WTC11 (cell line): ENCODE measurements at regions not wholly inside any gene's neighbourhood (a gene's known extent, or its start where the extent isn't known, plus 50 kb on each side); places are given as distances from the start of the nearest gene placed in this dataset.

Source experiments
- ATAC-seq: fragments of 200-7000 bp; cut with Tn5 transposase; 2 replicates; pipeline ENCODE4 v1.10.0; 2021; ENCODE audit warnings: mild to moderate bottlenecking, moderate library complexity
- CTCF ChIA-PET: fragments of 300-600 bp; sonication (Branson Sonifier 250); formaldehyde crosslinking; loops from one replicate; lab custom pipeline; 2021; ENCODE audit warnings: antibody characterized with exemption; lab: Charles Lee
- POLR2A ChIA-PET: fragments of 350-600 bp; sonication (Branson Sonifier 250); formaldehyde crosslinking; loops from one replicate; lab custom pipeline; 2021; ENCODE audit warnings: antibody characterized with exemption; lab: Charles Lee
- DNase-seq: peaks from one replicate; pipeline ENCODE4 v3.0.0; 2021; ENCODE audit warnings: low spot score
- H3K27ac Mint-ChIP-seq: 2 replicates; pipeline ENCODE4 v1.8.0; 2021; ENCODE audit warnings: mixed read lengths
- H3K27me3 Mint-ChIP-seq: 2 replicates; pipeline ENCODE4 v1.8.0; 2021; ENCODE audit warnings: low read depth, mild to moderate bottlenecking, moderate library complexity, mixed read lengths
- H3K36me3 Mint-ChIP-seq: 2 replicates; pipeline ENCODE4 v1.8.0; 2021; ENCODE audit warnings: mixed read lengths
- H3K4me1 Mint-ChIP-seq: 2 replicates; pipeline ENCODE4 v1.8.0; 2022; ENCODE audit warnings: mixed read lengths
- H3K4me3 Mint-ChIP-seq: 2 replicates; pipeline ENCODE4 v1.8.0; 2021; ENCODE audit warnings: mild to moderate bottlenecking, moderate library complexity, mixed read lengths
- H3K9me3 Mint-ChIP-seq: 2 replicates; pipeline ENCODE4 v1.8.0; 2021; ENCODE audit warnings: mixed read lengths
- AR ChIP-seq: fragments of 250-450 bp; sonication (Bioruptor Pico); IDR thresholded peaks from 2 replicates; pipeline ENCODE4 v1.9.0; 2021; ENCODE audit warnings: mild to moderate bottlenecking
- ATF3 ChIP-seq: sonication (generic); formaldehyde crosslinking; conservative IDR thresholded peaks from 2 replicates; pipeline ENCODE4 v1.8.1; 2022; ENCODE audit warnings: mild to moderate bottlenecking, missing genetic modification reagents
- ELF4 ChIP-seq: sonication (generic); formaldehyde crosslinking; IDR thresholded peaks from 2 replicates; pipeline ENCODE4 v1.8.1; 2022; ENCODE audit warnings: low read depth, mild to moderate bottlenecking, moderate library complexity, missing genetic modification reagents
- FOXK1 ChIP-seq: sonication (generic); formaldehyde crosslinking; IDR thresholded peaks from 2 replicates; pipeline ENCODE4 v1.8.0; 2022; ENCODE audit warnings: mild to moderate bottlenecking, moderate library complexity, missing genetic modification reagents
- FOXP4 ChIP-seq: sonication (generic); formaldehyde crosslinking; IDR thresholded peaks from 2 replicates; pipeline ENCODE4 v1.8.0; 2022; ENCODE audit warnings: mild to moderate bottlenecking, missing genetic modification reagents
- GRHL2 ChIP-seq: fragments of 250-450 bp; sonication (Bioruptor Pico); IDR thresholded peaks from 2 replicates; pipeline ENCODE4 v1.8.0; 2022; ENCODE audit warnings: mild to moderate bottlenecking, moderate library complexity; ENCODE audit not compliant: insufficient replicate concordance, severe bottlenecking
- HMGA2 ChIP-seq: fragments of 250-450 bp; sonication (Bioruptor Pico); IDR thresholded peaks from 2 replicates; pipeline ENCODE4 v1.4.0; 2021; ENCODE audit warnings: mild to moderate bottlenecking, moderate library complexity
- IRF1 ChIP-seq: sonication (generic); formaldehyde crosslinking; IDR thresholded peaks from 2 replicates; pipeline ENCODE4 v1.8.0; 2023; ENCODE audit warnings: missing genetic modification reagents
- IRF2 ChIP-seq: sonication (generic); formaldehyde crosslinking; IDR thresholded peaks from 2 replicates; pipeline ENCODE4 v1.8.0; 2022; ENCODE audit warnings: low read depth, missing genetic modification reagents, borderline replicate concordance
- MYBL2 ChIP-seq: sonication (generic); formaldehyde crosslinking; IDR thresholded peaks from 2 replicates; pipeline ENCODE4 v1.8.1; 2023; ENCODE audit warnings: mild to moderate bottlenecking, moderate library complexity, missing genetic modification reagents
- NFATC4 ChIP-seq: fragments of 250-450 bp; sonication (Bioruptor Pico); IDR thresholded peaks from 2 replicates; pipeline ENCODE4 v1.9.0; 2021; ENCODE audit warnings: mild to moderate bottlenecking
- NR2C2 ChIP-seq: sonication (generic); formaldehyde crosslinking; IDR thresholded peaks from 2 replicates; pipeline ENCODE4 v1.8.0; 2022; ENCODE audit warnings: mild to moderate bottlenecking, missing genetic modification reagents
- NR3C1 ChIP-seq: sonication (generic); formaldehyde crosslinking; conservative IDR thresholded peaks from 2 replicates; pipeline ENCODE4 v1.8.1; 2023; ENCODE audit warnings: low read depth, mild to moderate bottlenecking, missing genetic modification reagents
- SMAD4 ChIP-seq: sonication (generic); formaldehyde crosslinking; IDR thresholded peaks from 2 replicates; pipeline ENCODE4 v1.8.0; 2022; ENCODE audit warnings: mild to moderate bottlenecking, missing genetic modification reagents
- SOX15 ChIP-seq: fragments of 250-450 bp; sonication (Bioruptor Pico); IDR thresholded peaks from 2 replicates; pipeline ENCODE4 v1.9.0; 2021; ENCODE audit warnings: mild to moderate bottlenecking
- SP1 ChIP-seq: sonication (generic); formaldehyde crosslinking; conservative IDR thresholded peaks from 2 replicates; pipeline ENCODE4 v1.8.1; 2022; ENCODE audit warnings: missing genetic modification reagents
- TCF7 ChIP-seq: sonication (generic); formaldehyde crosslinking; IDR thresholded peaks from 2 replicates; pipeline ENCODE4 v1.8.0; 2022; ENCODE audit warnings: mild to moderate bottlenecking, low read depth, missing genetic modification reagents, moderate library complexity
- TEAD4 ChIP-seq: sonication (generic); formaldehyde crosslinking; IDR thresholded peaks from 2 replicates; pipeline ENCODE4 v1.8.0; 2022; ENCODE audit warnings: mild to moderate bottlenecking, missing genetic modification reagents
- USF2 ChIP-seq: sonication (generic); formaldehyde crosslinking; IDR thresholded peaks from 2 replicates; pipeline ENCODE4 v1.8.1; 2023; ENCODE audit warnings: mild to moderate bottlenecking, missing genetic modification reagents, moderate library complexity
- ZBTB21 ChIP-seq: sonication (generic); formaldehyde crosslinking; IDR thresholded peaks from 2 replicates; pipeline ENCODE4 v1.8.1; 2023; ENCODE audit warnings: mild to moderate bottlenecking, missing genetic modification reagents, borderline replicate concordance
- ZNF121 ChIP-seq: sonication (generic); formaldehyde crosslinking; IDR thresholded peaks from 2 replicates; pipeline ENCODE4 v1.8.0; 2023; ENCODE audit warnings: missing genetic modification reagents
- ZNF138 ChIP-seq: sonication (generic); formaldehyde crosslinking; conservative IDR thresholded peaks from 2 replicates; pipeline ENCODE4 v1.8.1; 2022; ENCODE audit warnings: mild to moderate bottlenecking, moderate library complexity, missing genetic modification reagents
- ZNF232 ChIP-seq: sonication (generic); formaldehyde crosslinking; IDR thresholded peaks from 2 replicates; pipeline ENCODE4 v1.8.0; 2022; ENCODE audit warnings: mild to moderate bottlenecking, missing genetic modification reagents
- ZNF317 ChIP-seq: sonication (generic); formaldehyde crosslinking; IDR thresholded peaks from 2 replicates; pipeline ENCODE4 v1.8.1; 2023; ENCODE audit warnings: low read depth, mild to moderate bottlenecking, moderate library complexity, missing genetic modification reagents, borderline replicate concordance
- ZNF423 ChIP-seq: fragments of 250-450 bp; sonication (Bioruptor Pico); IDR thresholded peaks from 2 replicates; pipeline ENCODE4 v2.1.2; 2022; ENCODE audit warnings: mild to moderate bottlenecking, moderate library complexity
- TF ChIP-seq, protein P1 (sequence below): fragments of 250-450 bp; sonication (Bioruptor Pico); IDR thresholded peaks from 2 replicates; pipeline ENCODE4 v1.8.0; 2021; ENCODE audit warnings: mild to moderate bottlenecking
- TF ChIP-seq, protein P2 (sequence below): sonication (generic); formaldehyde crosslinking; IDR thresholded peaks from 2 replicates; pipeline ENCODE4 v1.8.0; 2022; ENCODE audit warnings: mild to moderate bottlenecking, missing genetic modification reagents

GRCh38 chr4:84237008-84237407, 262.1 kb downstream of the NKX6-1 start:
- no peaks in the 10 kb centered on the region for H3K36me3 Mint-ChIP-seq
- H3K27ac Mint-ChIP-seq, result no peak overlapping the region
- no peak for ATAC-seq
- no peak for TF ChIP-seq GRHL2 (CRISPR knock-in tag)
- TF ChIP-seq USF2, result no peak
- no peak for TF ChIP-seq NFATC4
- no peak for TF ChIP-seq ZNF121 (CRISPR knock-in tag)
- TF ChIP-seq TCF7 (CRISPR knock-in tag), result no peak
- TF ChIP-seq, protein P1, sequence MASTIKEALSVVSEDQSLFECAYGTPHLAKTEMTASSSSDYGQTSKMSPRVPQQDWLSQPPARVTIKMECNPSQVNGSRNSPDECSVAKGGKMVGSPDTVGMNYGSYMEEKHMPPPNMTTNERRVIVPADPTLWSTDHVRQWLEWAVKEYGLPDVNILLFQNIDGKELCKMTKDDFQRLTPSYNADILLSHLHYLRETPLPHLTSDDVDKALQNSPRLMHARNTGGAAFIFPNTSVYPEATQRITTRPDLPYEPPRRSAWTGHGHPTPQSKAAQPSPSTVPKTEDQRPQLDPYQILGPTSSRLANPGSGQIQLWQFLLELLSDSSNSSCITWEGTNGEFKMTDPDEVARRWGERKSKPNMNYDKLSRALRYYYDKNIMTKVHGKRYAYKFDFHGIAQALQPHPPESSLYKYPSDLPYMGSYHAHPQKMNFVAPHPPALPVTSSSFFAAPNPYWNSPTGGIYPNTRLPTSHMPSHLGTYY (CRISPR knock-in tag), result no peak
- no peak for TF ChIP-seq IRF1
- no peak for TF ChIP-seq AR
- no peak for TF ChIP-seq ZNF232 (CRISPR knock-in tag)
- no peak for TF ChIP-seq ATF3
- TF ChIP-seq HMGA2 (CRISPR knock-in tag), result no peak
- TF ChIP-seq SOX15 (CRISPR knock-in tag), result no peak
- TF ChIP-seq TEAD4, result no peak
- no peak for TF ChIP-seq ZNF423 (CRISPR knock-in tag)
- TF ChIP-seq ZNF138 (CRISPR knock-in tag), result no peak
- no peak for TF ChIP-seq ZNF317
- no peak for TF ChIP-seq ELF4
- TF ChIP-seq, protein P2, sequence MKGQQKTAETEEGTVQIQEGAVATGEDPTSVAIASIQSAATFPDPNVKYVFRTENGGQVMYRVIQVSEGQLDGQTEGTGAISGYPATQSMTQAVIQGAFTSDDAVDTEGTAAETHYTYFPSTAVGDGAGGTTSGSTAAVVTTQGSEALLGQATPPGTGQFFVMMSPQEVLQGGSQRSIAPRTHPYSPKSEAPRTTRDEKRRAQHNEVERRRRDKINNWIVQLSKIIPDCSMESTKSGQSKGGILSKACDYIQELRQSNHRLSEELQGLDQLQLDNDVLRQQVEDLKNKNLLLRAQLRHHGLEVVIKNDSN (CRISPR knock-in tag), result no peak
- no peak overlapping the region for H3K4me3 Mint-ChIP-seq
- peaks cover 8% of the 10 kb centered on the region for H3K4me1 Mint-ChIP-seq
- no peaks in the 10 kb centered on the region for H3K27me3 Mint-ChIP-seq
- ChIA-PET POLR2A (no interaction called here), CTCF (no interaction called here)
- no peaks in the 10 kb centered on the region for H3K9me3 Mint-ChIP-seq
- no peak for DNase-seq

- H3K4me1 Mint-ChIP-seq, result peaks cover 11% of the 10 kb centered on the region
- no peaks in the 10 kb centered on the region; the same call in 1 of the 2 replicates for H3K27me3 Mint-ChIP-seq
- H3K4me3 Mint-ChIP-seq, result no peak overlapping the region
- H3K9me3 Mint-ChIP-seq, result no peaks in the 10 kb centered on the region
- CTCF ChIA-PET, result interaction anchor here (1.1 to 1.4 kb wide), 3 partner anchors 9 to 248 kb away, joined by 5 to 6 read pairs (median 6); no protein-coding TSS in a partner anchor
- no peak overlapping the region for H3K27ac Mint-ChIP-seq
- H3K36me3 Mint-ChIP-seq, result no peaks in the 10 kb centered on the region
- POLR2A ChIA-PET, result no interaction called here
- peak; percentile 22 for DNase-seq
- peak; percentile 58 for ATAC-seq
- no peak for TF ChIP-seq FOXP4 (CRISPR knock-in tag)
- TF ChIP-seq ZNF138 (CRISPR knock-in tag), result no peak
- no peak for TF ChIP-seq IRF2 (CRISPR knock-in tag)
- TF ChIP-seq MYBL2 (CRISPR knock-in tag), result no peak
- TF ChIP-seq FOXK1 (CRISPR knock-in tag), result no peak
- TF ChIP-seq NR2C2 (CRISPR knock-in tag), result no peak
- TF ChIP-seq SP1 (CRISPR knock-in tag), result no peak
- TF ChIP-seq, protein P1 (CRISPR knock-in tag), result no peak
- no peak for TF ChIP-seq SMAD4 (CRISPR knock-in tag)
- no peak for TF ChIP-seq NR3C1 (CRISPR knock-in tag)
- no peak for TF ChIP-seq ZBTB21 (CRISPR knock-in tag)
Measured at GRCh38 chr4:84235126-84235944, 263.8 kb downstream of the NKX6-1 start.
